ENCODE measurements at regions not wholly inside any gene's neighbourhood (a gene's known extent, or its start where the extent isn't known, plus 50 kb on each side); places are given as distances from the start of the nearest gene placed in this dataset.

- H3K9ac ChIP-seq (ENCODE audit: low read length in 3 of 3) = no peak overlapping the region
- no peak overlapping the region for H3K4me3 ChIP-seq (ENCODE audit: low read length in 3 of 3)
- no peak overlapping the region for H3K27ac ChIP-seq (ENCODE audit: low read depth in 2 of 2, low read length in 2 of 2)
- intact Hi-C loops (cut with DNase I) = no loop called here
- H3K27me3 ChIP-seq (ENCODE audit: control insufficient read depth, insufficient read depth, low read length) = no peaks in the 10 kb centered on the region
- no peak for TF ChIP-seq CTCF (IDR thresholded peaks at IDR 0.05; ENCODE audit: borderline replicate concordance, extremely low read depth, insufficient read depth)
- no peaks in the 10 kb centered on the region for H3K4me1 ChIP-seq (ENCODE audit: control insufficient read depth in 2 of 3, insufficient read depth in 2 of 3, low read depth in 1 of 3, low read length in 3 of 3)
- H3K36me3 ChIP-seq (ENCODE audit: control insufficient read depth in 2 of 3, insufficient read depth in 3 of 3, low read length in 3 of 3) = no peaks in the 10 kb centered on the region
- FAIRE-seq (no peak), DNase-seq (peak in 1 of 5 donors; percentile 46)
- H3K9me3 ChIP-seq (ENCODE audit: control insufficient read depth in 2 of 3, insufficient read depth in 1 of 3, low read length in 3 of 3) = no peaks in the 10 kb centered on the region
Measured at GRCh38 chr2:176544991-176545956, 276.0 kb downstream of the MTX2 start.

- H3K4me1 ChIP-seq (ENCODE audit: control insufficient read depth in 2 of 3, insufficient read depth in 2 of 3, low read depth in 1 of 3, low read length in 3 of 3) = no peaks in the 10 kb centered on the region
- H3K36me3 ChIP-seq (ENCODE audit: control insufficient read depth in 2 of 3, insufficient read depth in 3 of 3, low read length in 3 of 3) = no peaks in the 10 kb centered on the region
- TF ChIP-seq CTCF (IDR thresholded peaks at IDR 0.05; ENCODE audit: borderline replicate concordance, extremely low read depth, insufficient read depth) = no peak
- FAIRE-seq (no peak), DNase-seq (no peak)
- H3K9me3 ChIP-seq (ENCODE audit: control insufficient read depth in 2 of 3, insufficient read depth in 1 of 3, low read length in 3 of 3) = no peaks in the 10 kb centered on the region
- no peak overlapping the region for H3K27ac ChIP-seq (ENCODE audit: low read depth in 2 of 2, low read length in 2 of 2)
- no peak overlapping the region for H3K4me3 ChIP-seq (ENCODE audit: low read length in 3 of 3)
- H3K9ac ChIP-seq (ENCODE audit: low read length in 3 of 3) = no peak overlapping the region
- intact Hi-C loops (cut with DNase I) = no loop called here
- H3K27me3 ChIP-seq (ENCODE audit: control insufficient read depth, insufficient read depth, low read length) = no peaks in the 10 kb centered on the region
Measured at GRCh38 chr2:176546550-176546949, 277.3 kb downstream of the MTX2 start.

GRCh38 chr2:176552501-176553135 is 283.4 kb downstream of the MTX2 start:
- H3K9ac ChIP-seq (ENCODE audit: low read length in 3 of 3) = peak overlapping the region in 1 of 3 donors; percentile 45

More at GRCh38 chr2:176552501-176553135, 283.4 kb downstream of the MTX2 start:
- intact Hi-C loops (cut with DNase I) = loop anchor here (10.0 kb wide), 1 partner anchor 408 kb away; no protein-coding TSS in a partner anchor
- FAIRE-seq (no peak), DNase-seq (no peak)
- Histone ChIP-seq H3K27me3 (ENCODE audit: control insufficient read depth, insufficient read depth, low read length) (no peaks in the 10 kb centered on the region), H3K36me3 (ENCODE audit: control insufficient read depth in 2 of 3, insufficient read depth in 3 of 3, low read length in 3 of 3) (no peaks in the 10 kb centered on the region), H3K4me3 (ENCODE audit: low read length in 3 of 3) (no peak overlapping the region), H3K27ac (ENCODE audit: low read depth in 2 of 2, low read length in 2 of 2) (peak overlapping the region; percentile 16 to 51), H3K4me1 (ENCODE audit: control insufficient read depth in 2 of 3, insufficient read depth in 2 of 3, low read depth in 1 of 3, low read length in 3 of 3) (peaks cover 0 to 9% (median 5%) of the 10 kb centered on the region in 3 donors), H3K9me3 (ENCODE audit: control insufficient read depth in 2 of 3, insufficient read depth in 1 of 3, low read length in 3 of 3) (no peaks in the 10 kb centered on the region)
- TF ChIP-seq CTCF (IDR thresholded peaks at IDR 0.05; ENCODE audit: borderline replicate concordance, extremely low read depth, insufficient read depth) = no peak
